Raji (cell line): ENCODE measurements at regions not wholly inside any gene's neighbourhood (a gene's known extent, or its start where the extent isn't known, plus 50 kb on each side); places are given as distances from the start of the nearest gene placed in this dataset.

Source experiments
- POLR2A ChIP-seq: IDR thresholded peaks from 2 replicates; pipeline ENCODE4 v1.6.1; 2011; ENCODE audit warnings: low read depth, low read length, control low read depth; ENCODE audit not compliant: insufficient read depth

- TF ChIP-seq POLR2A, result no peak
These were observed 766.4 kb upstream of the ID2 start for GRCh38 chr2:7915302-7916091.

- no peak for TF ChIP-seq POLR2A
These were observed 765.2 kb upstream of the ID2 start for GRCh38 chr2:7916670-7917069.

GRCh38 chr2:7919510-7919909, 762.3 kb upstream of the ID2 start:
- no peak for TF ChIP-seq POLR2A

- no peak for TF ChIP-seq POLR2A
These were observed 757.7 kb upstream of the ID2 start for GRCh38 chr2:7924023-7924762.

GRCh38 chr2:7925506-7925905, 756.4 kb upstream of the ID2 start:
- no peak for TF ChIP-seq POLR2A

GRCh38 chr2:7927691-7928090, 754.2 kb upstream of the ID2 start:
- no peak for TF ChIP-seq POLR2A

GRCh38 chr2:7929281-7929680, 752.6 kb upstream of the ID2 start:
- no peak for TF ChIP-seq POLR2A

GRCh38 chr2:7930800-7931635, 750.8 kb upstream of the ID2 start:
- TF ChIP-seq POLR2A, result no peak

GRCh38 chr2:7931808-7932207, 750.0 kb upstream of the ID2 start:
- no peak for TF ChIP-seq POLR2A

- TF ChIP-seq POLR2A, result no peak
These were observed 748.2 kb upstream of the ID2 start for GRCh38 chr2:7933672-7934071.

GRCh38 chr2:7934476-7934875, 747.4 kb upstream of the ID2 start:
- TF ChIP-seq POLR2A, result no peak

- no peak for TF ChIP-seq POLR2A
These were observed 744.8 kb upstream of the ID2 start for GRCh38 chr2:7937082-7937481.

- TF ChIP-seq POLR2A, result no peak
These were observed 741.1 kb upstream of the ID2 start for GRCh38 chr2:7940723-7941122.

GRCh38 chr2:7943446-7943845, 738.4 kb upstream of the ID2 start:
- TF ChIP-seq POLR2A, result no peak

- TF ChIP-seq POLR2A, result no peak
These were observed 736.8 kb upstream of the ID2 start for GRCh38 chr2:7945026-7945425.
